HFF-Myc (cell line): ENCODE measurements at regions not wholly inside any gene's neighbourhood (a gene's known extent, or its start where the extent isn't known, plus 50 kb on each side); places are given as distances from the start of the nearest gene placed in this dataset.
A peak's percentile ranks its signal among the peaks of the same experiment; 100 is the strongest.

Source experiments
- DNase-seq: peaks from one replicate; pipeline ENCODE4 v3.0.0-alpha.2; 2011; ENCODE audit warnings: low read depth; ENCODE audit errors: extremely low read depth
- H3K4me3 ChIP-seq: replicated peaks from 2 replicates; pipeline ENCODE4 v1.5.1; 2011; ENCODE audit warnings: low read depth, mild to moderate bottlenecking, control low read depth, low read length
- CTCF ChIP-seq: IDR thresholded peaks from 2 replicates; pipeline ENCODE4 v1.5.1; 2012; ENCODE audit warnings: mild to moderate bottlenecking, low read depth, low read length, control low read depth; ENCODE audit errors: missing control alignments

- H3K4me3 ChIP-seq = no peak overlapping the region
- TF ChIP-seq CTCF = no peak
- no peak for DNase-seq
Measured at GRCh38 chr7:18421297-18422002, 74.1 kb upstream of the HDAC9 start.

- no peak overlapping the region for H3K4me3 ChIP-seq
- no peak for TF ChIP-seq CTCF
- DNase-seq = no peak
Measured at GRCh38 chr7:18425227-18425626, 70.3 kb upstream of the HDAC9 start.

GRCh38 chr7:18425838-18426445 lies 69.6 kb upstream of the HDAC9 start:
- TF ChIP-seq CTCF = no peak
- no peak for DNase-seq

GRCh38 chr7:18426564-18427226 lies 68.9 kb upstream of the HDAC9 start:
- no peak for TF ChIP-seq CTCF
- peak; percentile 47 for DNase-seq
- no peak overlapping the region for H3K4me3 ChIP-seq

More at GRCh38 chr7:18425838-18426445, 69.6 kb upstream of the HDAC9 start:
- no peak overlapping the region for H3K4me3 ChIP-seq

GRCh38 chr7:18429547-18429946 lies 66.0 kb upstream of the HDAC9 start:
- H3K4me3 ChIP-seq = no peak overlapping the region
- TF ChIP-seq CTCF = no peak
- DNase-seq = no peak

GRCh38 chr7:18430810-18431209 lies 64.7 kb upstream of the HDAC9 start:
- no peak for DNase-seq
- no peak overlapping the region for H3K4me3 ChIP-seq
- TF ChIP-seq CTCF = no peak
